ENCODE measurements at regions not wholly inside any gene's neighbourhood (a gene's known extent, or its start where the extent isn't known, plus 50 kb on each side); places are given as distances from the start of the nearest gene placed in this dataset.

GRCh38 chr10:88195841-88196240 is 332.4 kb downstream of the PTEN start:
- Histone ChIP-seq H3K4me1 (ENCODE audit: control insufficient read depth, insufficient read depth, low read length) (no peaks in the 10 kb centered on the region), H3K36me3 (ENCODE audit: control insufficient read depth, insufficient read depth, low read length) (no peaks in the 10 kb centered on the region)
- POLR2A ChIA-PET = no interaction called here

GRCh38 chr10:88196291-88196690 is 332.9 kb downstream of the PTEN start:
- Histone ChIP-seq H3K27me3 (ENCODE audit: control insufficient read depth, insufficient read depth, low read length) (0 out of 2 replicates have a peak, but pooled peaks cover 2% of the 10 kb centered on the region), H3K4me3 (ENCODE audit: low read depth in 2 of 2, low read length in 2 of 2) (no peak overlapping the region), H3K4me1 (ENCODE audit: control insufficient read depth, insufficient read depth, low read length) (no peaks in the 10 kb centered on the region), H3K36me3 (ENCODE audit: control insufficient read depth, insufficient read depth, low read length) (no peaks in the 10 kb centered on the region), H3K9me3 (ENCODE audit: control insufficient read depth, insufficient read depth, low read depth, low read length) (no peaks in the 10 kb centered on the region), H3K27ac (ENCODE audit: low read length) (no peak overlapping the region)
- intact Hi-C loops (cut with micrococcal nuclease; ENCODE audit: unreplicated experiment) (no loop called here), in situ Hi-C loops (cut with HindIII; ENCODE audit: low pct_unique_long_range_greater_than_20kb, low sequenced_read_pairs) (no loop called here)
- DNase-seq (ENCODE audit: low read depth, low spot score) (no peak), ATAC-seq (no peak)
- BruUV-seq (replicated peaks) = no TSS peak
- TF ChIP-seq CTCF (IDR thresholded peaks at IDR 0.05) (no peak), TCF7L2 (IDR thresholded peaks at IDR 0.05; ENCODE audit: low read depth, low read length) (no peak), SIN3A (IDR thresholded peaks at IDR 0.05; ENCODE audit: borderline replicate concordance, insufficient read depth, low read depth, low read length) (no peak), REST (IDR thresholded peaks at IDR 0.05; ENCODE audit: insufficient read depth in 1 of 2, low read depth in 2 of 2, low read length in 1 of 2) (no peak), POLR2AphosphoS5 (IDR thresholded peaks at IDR 0.05; ENCODE audit: low read depth, low read length) (no peak)
- ChIA-PET CTCF (no interaction called here), POLR2A (no interaction called here)

More at GRCh38 chr10:88195841-88196240, 332.4 kb downstream of the PTEN start:
- no peak for ATAC-seq
- DNase-seq (ENCODE audit: low read depth, low spot score) = no peak
- intact Hi-C loops (cut with micrococcal nuclease; ENCODE audit: unreplicated experiment) = no loop called here
- Histone ChIP-seq H3K9me3 (ENCODE audit: control insufficient read depth, insufficient read depth, low read depth, low read length) (no peaks in the 10 kb centered on the region), H3K4me3 (ENCODE audit: low read depth in 2 of 2, low read length in 2 of 2) (no peak overlapping the region), H3K27me3 (ENCODE audit: control insufficient read depth, insufficient read depth, low read length) (0 out of 2 replicates have a peak, but pooled peaks cover 2% of the 10 kb centered on the region), H3K27ac (ENCODE audit: low read length) (no peak overlapping the region)
- in situ Hi-C loops (cut with HindIII; ENCODE audit: low pct_unique_long_range_greater_than_20kb, low sequenced_read_pairs) = no loop called here
- no peak for TF ChIP-seq SIN3A (IDR thresholded peaks at IDR 0.05; ENCODE audit: borderline replicate concordance, insufficient read depth, low read depth, low read length)
- TF ChIP-seq POLR2AphosphoS5 (IDR thresholded peaks at IDR 0.05; ENCODE audit: low read depth, low read length) = no peak
- TF ChIP-seq CTCF (IDR thresholded peaks at IDR 0.05) = no peak
- TF ChIP-seq TCF7L2 (IDR thresholded peaks at IDR 0.05; ENCODE audit: low read depth, low read length) = no peak
- no peak for TF ChIP-seq REST (IDR thresholded peaks at IDR 0.05; ENCODE audit: insufficient read depth in 1 of 2, low read depth in 2 of 2, low read length in 1 of 2)
- CTCF ChIA-PET = no interaction called here
- no TSS peak for BruUV-seq (replicated peaks)

Data from Panc1 (cell line).